Neural progenitor cell (in vitro differentiated cells): ENCODE measurements at regions not wholly inside any gene's neighbourhood (a gene's known extent, or its start where the extent isn't known, plus 50 kb on each side); places are given as distances from the start of the nearest gene placed in this dataset.
A peak's percentile ranks its signal among the peaks of the same experiment; 100 is the strongest.

Source experiments
- DNase-seq: peaks from one replicate; pipeline ENCODE4 v3.0.0-alpha.2; 2016; ENCODE audit warnings: low spot score
- H2AFZ ChIP-seq: fragments of 200-600 bp; sonication (generic); replicated peaks from 2 replicates; pipeline ENCODE4 v1.6.1; 2016; ENCODE audit warnings: antibody characterized with exemption
- H3F3A ChIP-seq: fragments of 200-600 bp; sonication (generic); 2 replicates; pipeline ENCODE4 v1.6.1; 2016; ENCODE audit warnings: antibody characterized with exemption, low read depth
- H3K27ac ChIP-seq: fragments of 200-600 bp; sonication (generic); 2 replicates; pipeline ENCODE4 v1.5.1; 2016; ENCODE audit warnings: mild to moderate bottlenecking
- H3K27me3 ChIP-seq: fragments of 200-600 bp; sonication (generic); 2 replicates; pipeline ENCODE4 v1.6.1; 2016; ENCODE audit warnings: mild to moderate bottlenecking, moderate library complexity
- H3K36me3 ChIP-seq: fragments of 200-600 bp; sonication (generic); 2 replicates; pipeline ENCODE4 v1.5.1; 2016
- H3K4me1 ChIP-seq: fragments of 200-600 bp; sonication (generic); 2 replicates; pipeline ENCODE4 v1.6.1; 2016; ENCODE audit warnings: mixed run types
- H3K4me2 ChIP-seq: fragments of 200-600 bp; sonication (generic); 2 replicates; pipeline ENCODE4 v1.6.1; 2016
- H3K4me3 ChIP-seq: fragments of 200-600 bp; sonication (generic); 2 replicates; pipeline ENCODE4 v1.5.1; 2016
- H3K79me2 ChIP-seq: fragments of 200-600 bp; sonication (generic); 2 replicates; pipeline ENCODE4 v1.6.1; 2016; ENCODE audit warnings: low read depth
- H3K9ac ChIP-seq: fragments of 200-600 bp; sonication (generic); 2 replicates; pipeline ENCODE4 v1.6.1; 2016
- H3K9me3 ChIP-seq: fragments of 200-600 bp; sonication (generic); 2 replicates; pipeline ENCODE4 v1.5.1; 2016; ENCODE audit warnings: low read depth
- H4K20me1 ChIP-seq: fragments of 200-600 bp; sonication (generic); 2 replicates; pipeline ENCODE4 v1.6.1; 2016; ENCODE audit warnings: low read depth
- H3K27ac Mint-ChIP-seq: 3 replicates; pipeline ENCODE4 v1.8.0; 2021; ENCODE audit warnings: mixed read lengths
- H3K27me3 Mint-ChIP-seq: 2 replicates; pipeline ENCODE4 v1.8.0; 2022; ENCODE audit warnings: low read depth, mild to moderate bottlenecking, inconsistent platforms, moderate library complexity, mixed read lengths; ENCODE audit not compliant: insufficient read depth
- H3K36me3 Mint-ChIP-seq: 3 replicates; pipeline ENCODE4 v1.8.0; 2021; ENCODE audit warnings: mixed read lengths
- H3K4me1 Mint-ChIP-seq: 3 replicates; pipeline ENCODE4 v1.8.0; 2021; ENCODE audit warnings: mixed read lengths
- H3K4me3 Mint-ChIP-seq: 3 replicates; pipeline ENCODE4 v1.8.0; 2021; ENCODE audit warnings: mild to moderate bottlenecking, moderate library complexity, mixed read lengths
- H3K9me3 Mint-ChIP-seq: 3 replicates; pipeline ENCODE4 v1.8.0; 2020; ENCODE audit warnings: mixed read lengths
- CTCF ChIP-seq: fragments of 200-600 bp; sonication (generic); IDR thresholded peaks from 2 replicates; pipeline ENCODE4 v1.5.1; 2017; ENCODE audit warnings: antibody characterized with exemption, mild to moderate bottlenecking
- EZH2 ChIP-seq: fragments of 200-600 bp; sonication (generic); IDR thresholded peaks from 2 replicates; pipeline ENCODE4 v1.6.1; 2017; ENCODE audit warnings: antibody characterized with exemption, mild to moderate bottlenecking, moderate library complexity
- EZH2phosphoT487 ChIP-seq: fragments of 200-600 bp; sonication (generic); IDR thresholded peaks from 2 replicates; pipeline ENCODE4 v1.6.1; 2017; ENCODE audit warnings: antibody characterized with exemption

GRCh38 chr12:19794116-19794515 is 354.8 kb downstream of the AEBP2 start:
- TF ChIP-seq EZH2phosphoT487 (no peak), CTCF (no peak), EZH2 (no peak)
- Histone ChIP-seq H4K20me1 (no peaks in the 10 kb centered on the region), H3K4me1 (no peaks in the 10 kb centered on the region), H2AFZ (peak overlapping the region; percentile 31), H3K4me2 (no peak overlapping the region), H3K36me3 (no peaks in the 10 kb centered on the region), H3K9ac (no peak overlapping the region), H3K27me3 (no peaks in the 10 kb centered on the region), H3F3A (no peaks in the 10 kb centered on the region), H3K79me2 (no peaks in the 10 kb centered on the region), H3K9me3 (no peaks in the 10 kb centered on the region), H3K27ac (no peak overlapping the region), H3K4me3 (no peak overlapping the region)
- Mint-ChIP-seq H3K4me1 (no peaks in the 10 kb centered on the region), H3K9me3 (no peaks in the 10 kb centered on the region), H3K27ac (no peak overlapping the region), H3K27me3 (no peaks in the 10 kb centered on the region), H3K4me3 (no peak overlapping the region), H3K36me3 (no peaks in the 10 kb centered on the region)
- DNase-seq: no peak

- Histone ChIP-seq H4K20me1 (no peaks in the 10 kb centered on the region), H3K9ac (no peak overlapping the region), H3K4me1 (no peaks in the 10 kb centered on the region), H3F3A (no peaks in the 10 kb centered on the region), H3K79me2 (no peaks in the 10 kb centered on the region), H3K4me2 (no peak overlapping the region), H3K9me3 (no peaks in the 10 kb centered on the region), H3K4me3 (no peak overlapping the region), H3K27ac (no peak overlapping the region), H3K27me3 (no peaks in the 10 kb centered on the region), H3K36me3 (no peaks in the 10 kb centered on the region), H2AFZ (no peak overlapping the region)
- no peak overlapping the region for H3K4me3 Mint-ChIP-seq
- H3K9me3 Mint-ChIP-seq: no peaks in the 10 kb centered on the region
- no peaks in the 10 kb centered on the region for H3K4me1 Mint-ChIP-seq
- no peak for DNase-seq
- H3K27ac Mint-ChIP-seq: no peak overlapping the region
- H3K27me3 Mint-ChIP-seq: peaks cover 2% of the 10 kb centered on the region
- H3K36me3 Mint-ChIP-seq: no peaks in the 10 kb centered on the region
- TF ChIP-seq EZH2: no peak
- no peak for TF ChIP-seq EZH2phosphoT487
- no peak for TF ChIP-seq CTCF
Observed at GRCh38 chr12:19799216-19799615, 359.9 kb downstream of the AEBP2 start.

GRCh38 chr12:19799895-19800602 is 360.8 kb downstream of the AEBP2 start:
- no peaks in the 10 kb centered on the region for H3F3A ChIP-seq
- no peak for DNase-seq
- H3K9me3 ChIP-seq: no peaks in the 10 kb centered on the region
- Mint-ChIP-seq H3K9me3 (no peaks in the 10 kb centered on the region), H3K27ac (no peak overlapping the region), H3K4me1 (no peaks in the 10 kb centered on the region), H3K36me3 (no peaks in the 10 kb centered on the region), H3K4me3 (no peak overlapping the region), H3K27me3 (peaks cover 2% of the 10 kb centered on the region)
- H3K27ac ChIP-seq: no peak overlapping the region
- H3K9ac ChIP-seq: no peak overlapping the region
- no peaks in the 10 kb centered on the region for H3K27me3 ChIP-seq
- no peaks in the 10 kb centered on the region for H3K36me3 ChIP-seq
- no peak for TF ChIP-seq CTCF
- TF ChIP-seq EZH2: no peak
- no peak for TF ChIP-seq EZH2phosphoT487
- H4K20me1 ChIP-seq: no peaks in the 10 kb centered on the region
- no peak overlapping the region for H3K4me2 ChIP-seq
- H3K79me2 ChIP-seq: no peaks in the 10 kb centered on the region
- H2AFZ ChIP-seq: no peak overlapping the region
- no peak overlapping the region for H3K4me3 ChIP-seq
- no peaks in the 10 kb centered on the region for H3K4me1 ChIP-seq
